IPS DF 19.7 (cell line): ENCODE measurements at regions not wholly inside any gene's neighbourhood (a gene's known extent, or its start where the extent isn't known, plus 50 kb on each side); places are given as distances from the start of the nearest gene placed in this dataset.
"Not testable (repeated sequence)": the region's sequence is repeated elsewhere in the genome, so short reads cannot be mapped to it uniquely, and the experiment has no call there.

ENCODE experiments used
- DNase-seq: peaks from one replicate; pipeline ENCODE4 v3.0.0-alpha.2; 2013; ENCODE audit warnings: low read depth, low spot score

GRCh38 chr16:56013962-56014552 is 138.9 kb upstream of the CES5A start:
- peak; percentile 12 for DNase-seq

- DNase-seq: no peak
These were observed 137.3 kb upstream of the CES5A start for GRCh38 chr16:56012482-56012811.

GRCh38 chr16:56011808-56012481 is 136.8 kb upstream of the CES5A start:
- DNase-seq: no peak

GRCh38 chr16:56005958-56006357 is 130.8 kb upstream of the CES5A start:
- DNase-seq: no peak

- no peak for DNase-seq
These were observed 124.5 kb upstream of the CES5A start for GRCh38 chr16:55999683-56000082.

GRCh38 chr16:55993088-55993487 is 117.9 kb upstream of the CES5A start:
- no peak for DNase-seq

GRCh38 chr16:55992551-55992950 is 117.4 kb upstream of the CES5A start:
- DNase-seq: no peak

GRCh38 chr16:55991843-55992242 is 116.7 kb upstream of the CES5A start:
- no peak for DNase-seq

GRCh38 chr16:55989569-55989907 is 114.4 kb upstream of the CES5A start:
- no peak for DNase-seq

- DNase-seq: not testable (repeated sequence)
These were observed 113.8 kb upstream of the CES5A start for GRCh38 chr16:55988850-55989568.

- no peak for DNase-seq
These were observed 112.8 kb upstream of the CES5A start for GRCh38 chr16:55988013-55988412.

GRCh38 chr16:55982597-55982996 is 107.4 kb upstream of the CES5A start:
- no peak for DNase-seq

GRCh38 chr16:55981557-55981956 is 106.4 kb upstream of the CES5A start:
- DNase-seq: no peak

- no peak for DNase-seq
These were observed 101.6 kb upstream of the CES5A start for GRCh38 chr16:55976815-55977214.

GRCh38 chr16:55971447-55971846 is 96.3 kb upstream of the CES5A start:
- DNase-seq: no peak

- DNase-seq: no peak
These were observed 93.0 kb upstream of the CES5A start for GRCh38 chr16:55968221-55968620.

GRCh38 chr16:55964923-55965475 is 89.8 kb upstream of the CES5A start:
- no peak for DNase-seq

- no peak for DNase-seq
These were observed 80.7 kb upstream of the CES5A start for GRCh38 chr16:55955845-55956244.

GRCh38 chr16:55955424-55955823 is 80.3 kb upstream of the CES5A start:
- DNase-seq: no peak

GRCh38 chr16:55954906-55955305 is 79.7 kb upstream of the CES5A start:
- no peak for DNase-seq

- no peak for DNase-seq
These were observed 74.3 kb upstream of the CES5A start for GRCh38 chr16:55949518-55949917.

GRCh38 chr16:55948230-55948629 is 73.1 kb upstream of the CES5A start:
- no peak for DNase-seq

- DNase-seq: no peak
These were observed 72.2 kb upstream of the CES5A start for GRCh38 chr16:55947366-55947765.
